ENCODE measurements at regions not wholly inside any gene's neighbourhood (a gene's known extent, or its start where the extent isn't known, plus 50 kb on each side); places are given as distances from the start of the nearest gene placed in this dataset.

DNA sequence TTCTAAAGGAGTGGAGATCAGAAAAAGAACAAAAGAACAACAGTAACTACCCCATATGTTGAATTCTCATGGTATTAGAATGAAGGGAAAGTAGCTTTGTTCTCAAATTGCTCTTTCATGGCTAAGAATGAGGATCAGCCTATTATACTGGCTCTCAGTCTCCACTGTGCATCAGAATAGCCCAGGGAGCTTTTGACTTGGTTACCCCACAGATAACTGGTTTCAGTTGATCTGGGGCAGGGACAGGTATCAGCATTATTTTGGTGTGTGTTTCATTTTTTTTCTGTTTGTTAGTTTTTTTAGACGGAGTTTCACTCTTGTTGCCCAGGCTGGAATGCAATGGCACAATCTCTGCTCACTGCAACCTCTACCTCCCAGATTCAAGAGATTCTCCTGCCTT is 311.7 kb upstream of the TLE3 start:
- no peak overlapping the region for H3K27ac ChIP-seq (ENCODE audit: low read depth in 2 of 2, low read length in 1 of 2)
- H3K4me1 ChIP-seq (ENCODE audit: control insufficient read depth in 2 of 2, insufficient read depth in 2 of 2, low read length in 1 of 2), result no peaks in the 10 kb centered on the region
- no peak overlapping the region for H3K4me3 ChIP-seq (ENCODE audit: low read depth in 1 of 2, low read length in 2 of 2)
- 90 to 96% methylated on average over 1 of the region's 1 CpG for WGBS, 2 donors
- H3K27me3 ChIP-seq (ENCODE audit: control insufficient read depth in 1 of 2, insufficient read depth in 2 of 2, low read length in 2 of 2), result no peaks in the 10 kb centered on the region
- H3K9me3 ChIP-seq (ENCODE audit: control insufficient read depth in 2 of 2, insufficient read depth in 1 of 2, low read depth in 1 of 2, low read length in 1 of 2), result peaks cover 4 to 6% of the 10 kb centered on the region in 2 donors
- no peaks in the 10 kb centered on the region for H3K36me3 ChIP-seq (ENCODE audit: control insufficient read depth in 2 of 2, insufficient read depth in 2 of 2, low read length in 1 of 2)

DNA sequence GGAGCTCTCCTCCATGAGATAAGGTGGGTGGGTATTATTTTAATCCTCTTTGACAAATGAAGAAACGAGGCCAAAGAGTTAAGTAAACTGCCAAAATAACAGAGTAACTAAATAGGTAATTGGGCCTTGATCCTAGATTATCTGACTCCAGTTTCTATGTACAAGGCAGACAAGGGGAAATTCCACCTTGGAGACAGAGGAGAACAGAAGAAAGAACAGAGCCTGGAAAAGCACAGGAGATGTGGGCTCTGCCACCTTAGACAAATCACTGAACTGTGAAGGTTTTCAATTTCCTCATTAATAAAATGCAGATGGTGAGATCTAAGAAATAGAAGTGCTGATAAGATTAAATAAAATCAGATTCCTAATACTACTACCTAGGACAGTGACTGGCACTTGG is 310.2 kb upstream of the TLE3 start:
- H3K27me3 ChIP-seq (ENCODE audit: control insufficient read depth in 1 of 2, insufficient read depth in 2 of 2, low read length in 2 of 2), result no peaks in the 10 kb centered on the region

DNA sequence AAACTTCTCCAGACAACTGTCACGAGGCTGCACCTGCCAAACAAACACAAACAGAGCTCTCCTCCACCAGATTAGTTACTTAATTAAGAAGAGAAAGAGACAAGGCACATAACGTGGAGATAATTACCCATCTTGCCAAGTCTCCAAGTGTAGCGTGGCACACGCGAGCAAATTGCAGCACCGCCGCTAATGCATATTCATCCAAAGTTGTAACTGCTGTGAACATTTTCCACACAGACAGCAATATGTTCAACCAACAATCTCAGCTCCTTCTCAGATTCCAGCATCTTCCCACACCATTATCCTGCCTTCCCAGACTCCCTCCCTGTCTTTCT is 309.6 kb upstream of the TLE3 start:
- Histone ChIP-seq H3K4me3 (ENCODE audit: low read depth in 1 of 2, low read length in 2 of 2) (no peak overlapping the region), H3K9me3 (ENCODE audit: control insufficient read depth in 2 of 2, insufficient read depth in 1 of 2, low read depth in 1 of 2, low read length in 1 of 2) (peaks cover 4 to 6% of the 10 kb centered on the region in 2 donors), H3K27ac (ENCODE audit: low read depth in 2 of 2, low read length in 1 of 2) (no peak overlapping the region), H3K27me3 (ENCODE audit: control insufficient read depth in 1 of 2, insufficient read depth in 2 of 2, low read length in 2 of 2) (no peaks in the 10 kb centered on the region), H3K36me3 (ENCODE audit: control insufficient read depth in 2 of 2, insufficient read depth in 2 of 2, low read length in 1 of 2) (no peaks in the 10 kb centered on the region), H3K4me1 (ENCODE audit: control insufficient read depth in 2 of 2, insufficient read depth in 2 of 2, low read length in 1 of 2) (no peaks in the 10 kb centered on the region)
- WGBS, 2 donors, result 82% methylated on average over 7 of the region's 7 CpGs

More for the DNA sequence above, 310.2 kb upstream of the TLE3 start:
- Histone ChIP-seq H3K27ac (ENCODE audit: low read depth in 2 of 2, low read length in 1 of 2) (no peak overlapping the region), H3K4me1 (ENCODE audit: control insufficient read depth in 2 of 2, insufficient read depth in 2 of 2, low read length in 1 of 2) (no peaks in the 10 kb centered on the region), H3K4me3 (ENCODE audit: low read depth in 1 of 2, low read length in 2 of 2) (no peak overlapping the region), H3K9me3 (ENCODE audit: control insufficient read depth in 2 of 2, insufficient read depth in 1 of 2, low read depth in 1 of 2, low read length in 1 of 2) (peaks cover 4 to 6% of the 10 kb centered on the region in 2 donors), H3K36me3 (ENCODE audit: control insufficient read depth in 2 of 2, insufficient read depth in 2 of 2, low read length in 1 of 2) (no peaks in the 10 kb centered on the region)
- 73 to 75% methylated on average over 1 of the region's 1 CpG for WGBS, 2 donors

DNA sequence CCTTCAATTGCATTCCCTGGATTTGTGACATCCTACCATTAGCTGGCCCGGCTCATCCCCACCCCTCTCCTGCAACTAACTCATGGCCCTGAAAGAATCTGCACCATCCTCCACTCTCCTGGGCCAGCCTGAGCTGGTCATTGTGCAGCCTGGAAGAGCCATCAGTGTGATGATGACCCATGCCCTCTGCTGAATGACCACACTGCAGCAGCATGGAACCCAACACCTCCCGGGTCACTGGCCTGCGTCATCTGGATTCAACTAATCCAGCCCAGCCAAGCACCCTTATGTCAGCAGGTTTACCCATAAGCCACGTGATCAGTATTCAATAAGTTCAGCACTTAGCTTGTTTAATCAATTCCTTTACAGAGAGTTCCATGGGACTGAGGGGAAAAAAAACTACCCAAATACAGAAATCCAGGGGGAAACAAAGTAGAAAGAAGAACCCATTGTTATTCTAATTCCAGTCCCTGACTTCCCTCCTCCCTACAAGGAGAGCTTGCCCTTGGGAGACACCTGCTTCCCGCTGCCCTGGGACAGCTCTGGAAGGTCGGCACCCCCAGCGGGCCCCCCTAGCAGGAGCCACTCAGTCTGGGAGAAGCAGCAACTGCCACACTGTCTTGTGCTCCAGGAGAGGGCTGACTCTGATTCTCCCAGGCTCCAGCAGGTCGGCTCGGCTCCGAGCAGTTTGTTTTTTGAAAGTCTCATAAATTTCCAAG is 309.1 kb upstream of the TLE3 start:
- WGBS, 2 donors, result 68 to 79% methylated on average over 10 of the region's 10 CpGs

GRCh38 chr15:70401709-70402108 is 304.0 kb upstream of the TLE3 start:
- no peaks in the 10 kb centered on the region for H3K27me3 ChIP-seq (ENCODE audit: control insufficient read depth in 1 of 2, insufficient read depth in 2 of 2, low read length in 2 of 2)
- no peaks in the 10 kb centered on the region for H3K4me1 ChIP-seq (ENCODE audit: control insufficient read depth in 2 of 2, insufficient read depth in 2 of 2, low read length in 1 of 2)
- H3K36me3 ChIP-seq (ENCODE audit: control insufficient read depth in 2 of 2, insufficient read depth in 2 of 2, low read length in 1 of 2), result no peaks in the 10 kb centered on the region
- peaks cover 0 to 2% of the 10 kb centered on the region in 2 donors for H3K9me3 ChIP-seq (ENCODE audit: control insufficient read depth in 2 of 2, insufficient read depth in 1 of 2, low read depth in 1 of 2, low read length in 1 of 2)
- 75 to 87% methylated on average over 4 of the region's 4 CpGs for WGBS, 2 donors
- H3K27ac ChIP-seq (ENCODE audit: low read depth in 2 of 2, low read length in 1 of 2), result no peak overlapping the region
- H3K4me3 ChIP-seq (ENCODE audit: low read depth in 1 of 2, low read length in 2 of 2), result no peak overlapping the region

More for the DNA sequence above, 309.1 kb upstream of the TLE3 start:
- Histone ChIP-seq H3K4me1 (ENCODE audit: control insufficient read depth in 2 of 2, insufficient read depth in 2 of 2, low read length in 1 of 2) (no peaks in the 10 kb centered on the region), H3K9me3 (ENCODE audit: control insufficient read depth in 2 of 2, insufficient read depth in 1 of 2, low read depth in 1 of 2, low read length in 1 of 2) (peaks cover 4 to 6% of the 10 kb centered on the region in 2 donors), H3K36me3 (ENCODE audit: control insufficient read depth in 2 of 2, insufficient read depth in 2 of 2, low read length in 1 of 2) (no peaks in the 10 kb centered on the region), H3K27me3 (ENCODE audit: control insufficient read depth in 1 of 2, insufficient read depth in 2 of 2, low read length in 2 of 2) (no peaks in the 10 kb centered on the region), H3K4me3 (ENCODE audit: low read depth in 1 of 2, low read length in 2 of 2) (no peak overlapping the region), H3K27ac (ENCODE audit: low read depth in 2 of 2, low read length in 1 of 2) (no peak overlapping the region)

GRCh38 chr15:70400766-70401541 is 303.2 kb upstream of the TLE3 start:
- Histone ChIP-seq H3K36me3 (ENCODE audit: control insufficient read depth in 2 of 2, insufficient read depth in 2 of 2, low read length in 1 of 2) (no peaks in the 10 kb centered on the region), H3K4me3 (ENCODE audit: low read depth in 1 of 2, low read length in 2 of 2) (no peak overlapping the region), H3K27me3 (ENCODE audit: control insufficient read depth in 1 of 2, insufficient read depth in 2 of 2, low read length in 2 of 2) (no peaks in the 10 kb centered on the region), H3K4me1 (ENCODE audit: control insufficient read depth in 2 of 2, insufficient read depth in 2 of 2, low read length in 1 of 2) (no peaks in the 10 kb centered on the region), H3K27ac (ENCODE audit: low read depth in 2 of 2, low read length in 1 of 2) (no peak overlapping the region), H3K9me3 (ENCODE audit: control insufficient read depth in 2 of 2, insufficient read depth in 1 of 2, low read depth in 1 of 2, low read length in 1 of 2) (no peaks in the 10 kb centered on the region)
- 84 to 87% methylated on average over 4 of the region's 4 CpGs for WGBS, 2 donors

- H3K27me3 ChIP-seq (ENCODE audit: control insufficient read depth in 1 of 2, insufficient read depth in 2 of 2, low read length in 2 of 2), result no peaks in the 10 kb centered on the region
- H3K9me3 ChIP-seq (ENCODE audit: control insufficient read depth in 2 of 2, insufficient read depth in 1 of 2, low read depth in 1 of 2, low read length in 1 of 2), result no peaks in the 10 kb centered on the region
- no peak overlapping the region for H3K27ac ChIP-seq (ENCODE audit: low read depth in 2 of 2, low read length in 1 of 2)
Measured at GRCh38 chr15:70399204-70399603, 301.5 kb upstream of the TLE3 start.

GRCh38 chr15:70398694-70399093 is 301.0 kb upstream of the TLE3 start:
- H3K9me3 ChIP-seq (ENCODE audit: control insufficient read depth in 2 of 2, insufficient read depth in 1 of 2, low read depth in 1 of 2, low read length in 1 of 2), result no peaks in the 10 kb centered on the region
- no peaks in the 10 kb centered on the region for H3K36me3 ChIP-seq (ENCODE audit: control insufficient read depth in 2 of 2, insufficient read depth in 2 of 2, low read length in 1 of 2)
- no peak overlapping the region for H3K27ac ChIP-seq (ENCODE audit: low read depth in 2 of 2, low read length in 1 of 2)
- WGBS, 2 donors, result 94 to 95% methylated on average over 4 of the region's 4 CpGs
- no peaks in the 10 kb centered on the region for H3K4me1 ChIP-seq (ENCODE audit: control insufficient read depth in 2 of 2, insufficient read depth in 2 of 2, low read length in 1 of 2)
- no peak overlapping the region for H3K4me3 ChIP-seq (ENCODE audit: low read depth in 1 of 2, low read length in 2 of 2)
- H3K27me3 ChIP-seq (ENCODE audit: control insufficient read depth in 1 of 2, insufficient read depth in 2 of 2, low read length in 2 of 2), result no peaks in the 10 kb centered on the region

More at GRCh38 chr15:70399204-70399603, 301.5 kb upstream of the TLE3 start:
- Histone ChIP-seq H3K36me3 (ENCODE audit: control insufficient read depth in 2 of 2, insufficient read depth in 2 of 2, low read length in 1 of 2) (no peaks in the 10 kb centered on the region), H3K4me3 (ENCODE audit: low read depth in 1 of 2, low read length in 2 of 2) (no peak overlapping the region), H3K4me1 (ENCODE audit: control insufficient read depth in 2 of 2, insufficient read depth in 2 of 2, low read length in 1 of 2) (no peaks in the 10 kb centered on the region)

DNA sequence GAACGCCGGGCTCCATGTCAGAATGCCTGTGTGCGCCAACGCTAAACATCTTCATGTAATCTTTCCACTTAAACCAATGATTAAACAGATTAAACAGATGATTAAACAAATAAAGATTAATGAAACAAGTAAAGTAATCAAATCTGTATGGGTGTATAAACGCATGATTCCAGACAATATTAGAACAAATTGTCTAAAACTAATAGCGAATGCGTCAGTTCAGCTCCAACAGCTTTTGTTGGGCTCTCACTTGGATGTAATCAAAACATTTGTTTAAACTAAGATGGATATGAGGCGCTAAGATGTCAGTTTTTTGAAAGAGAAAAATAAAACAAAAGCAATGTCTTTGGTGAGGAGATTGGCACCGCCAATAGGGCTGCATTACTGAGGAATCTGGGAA is 299.1 kb upstream of the TLE3 start:
- Histone ChIP-seq H3K27ac (ENCODE audit: low read depth in 2 of 2, low read length in 1 of 2) (no peak overlapping the region), H3K27me3 (ENCODE audit: control insufficient read depth in 1 of 2, insufficient read depth in 2 of 2, low read length in 2 of 2) (no peaks in the 10 kb centered on the region), H3K4me1 (ENCODE audit: control insufficient read depth in 2 of 2, insufficient read depth in 2 of 2, low read length in 1 of 2) (no peaks in the 10 kb centered on the region), H3K4me3 (ENCODE audit: low read depth in 1 of 2, low read length in 2 of 2) (no peak overlapping the region), H3K9me3 (ENCODE audit: control insufficient read depth in 2 of 2, insufficient read depth in 1 of 2, low read depth in 1 of 2, low read length in 1 of 2) (no peaks in the 10 kb centered on the region), H3K36me3 (ENCODE audit: control insufficient read depth in 2 of 2, insufficient read depth in 2 of 2, low read length in 1 of 2) (no peaks in the 10 kb centered on the region)
- WGBS, 2 donors, result 66 to 72% methylated on average over 9 of the region's 9 CpGs

DNA sequence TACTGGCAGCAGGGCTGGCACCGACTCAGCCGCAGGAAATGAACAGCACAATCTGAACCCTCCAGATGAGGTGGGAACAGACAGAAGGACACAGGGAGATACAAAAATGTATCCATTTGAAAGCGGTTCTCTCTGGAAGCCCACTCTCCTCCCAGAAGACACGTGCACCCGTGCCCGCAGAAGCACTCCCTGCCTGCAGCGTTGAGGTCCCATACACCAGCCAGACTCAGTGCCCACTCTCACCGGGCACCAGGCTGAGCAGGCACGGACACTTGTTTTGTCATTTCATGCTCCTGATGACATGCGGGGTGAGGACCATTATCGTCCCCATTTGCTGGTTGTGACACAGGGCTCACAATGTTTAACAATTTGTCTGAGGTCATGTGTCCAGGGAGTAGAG is 297.4 kb upstream of the TLE3 start:
- Histone ChIP-seq H3K27ac (ENCODE audit: low read depth in 2 of 2, low read length in 1 of 2) (no peak overlapping the region), H3K36me3 (ENCODE audit: control insufficient read depth in 2 of 2, insufficient read depth in 2 of 2, low read length in 1 of 2) (no peaks in the 10 kb centered on the region), H3K9me3 (ENCODE audit: control insufficient read depth in 2 of 2, insufficient read depth in 1 of 2, low read depth in 1 of 2, low read length in 1 of 2) (no peaks in the 10 kb centered on the region), H3K27me3 (ENCODE audit: control insufficient read depth in 1 of 2, insufficient read depth in 2 of 2, low read length in 2 of 2) (no peaks in the 10 kb centered on the region), H3K4me3 (ENCODE audit: low read depth in 1 of 2, low read length in 2 of 2) (no peak overlapping the region), H3K4me1 (ENCODE audit: control insufficient read depth in 2 of 2, insufficient read depth in 2 of 2, low read length in 1 of 2) (no peaks in the 10 kb centered on the region)
- 88 to 90% methylated on average over 11 of the region's 11 CpGs for WGBS, 2 donors

Measured in esophagus (tissue), 2 donors.